PC-3 (cell line): ENCODE measurements at regions not wholly inside any gene's neighbourhood (a gene's known extent, or its start where the extent isn't known, plus 50 kb on each side); places are given as distances from the start of the nearest gene placed in this dataset.

ENCODE experiments used
- CTCF ChIP-seq: fragments of 300-600 bp; sonication (generic); conservative IDR thresholded peaks from 2 replicates; pipeline ENCODE4 v1.5.1; 2017; ENCODE audit warnings: antibody characterized with exemption, low read depth, mild to moderate bottlenecking, low read length
- EZH2 ChIP-seq: fragments of 300-600 bp; sonication (generic); IDR thresholded peaks from one replicate; pipeline ENCODE4 v1.6.1; 2017; ENCODE audit warnings: antibody characterized with exemption, mild to moderate bottlenecking, low read length; ENCODE audit not compliant: unreplicated experiment

GRCh38 chr15:70414626-70415025, 316.9 kb upstream of the TLE3 start:
- TF ChIP-seq CTCF (no peak), EZH2 (no peak)
